HG03442 (cell line): ENCODE measurements at regions not wholly inside any gene's neighbourhood (a gene's known extent, or its start where the extent isn't known, plus 50 kb on each side); places are given as distances from the start of the nearest gene placed in this dataset.

ENCODE experiments used
- ATAC-seq: cut with Tn5 transposase; IDR thresholded peaks from one replicate; pipeline ENCODE4 v1.9.1; 2021; ENCODE audit warnings: mild to moderate bottlenecking, moderate library complexity; ENCODE audit not compliant: unreplicated experiment

GRCh38 chr5:89034588-89034987 is 151.6 kb upstream of the MEF2C start:
- ATAC-seq = peak; percentile 77

GRCh38 chr5:89030798-89031197 is 147.8 kb upstream of the MEF2C start:
- ATAC-seq = no peak

DNA sequence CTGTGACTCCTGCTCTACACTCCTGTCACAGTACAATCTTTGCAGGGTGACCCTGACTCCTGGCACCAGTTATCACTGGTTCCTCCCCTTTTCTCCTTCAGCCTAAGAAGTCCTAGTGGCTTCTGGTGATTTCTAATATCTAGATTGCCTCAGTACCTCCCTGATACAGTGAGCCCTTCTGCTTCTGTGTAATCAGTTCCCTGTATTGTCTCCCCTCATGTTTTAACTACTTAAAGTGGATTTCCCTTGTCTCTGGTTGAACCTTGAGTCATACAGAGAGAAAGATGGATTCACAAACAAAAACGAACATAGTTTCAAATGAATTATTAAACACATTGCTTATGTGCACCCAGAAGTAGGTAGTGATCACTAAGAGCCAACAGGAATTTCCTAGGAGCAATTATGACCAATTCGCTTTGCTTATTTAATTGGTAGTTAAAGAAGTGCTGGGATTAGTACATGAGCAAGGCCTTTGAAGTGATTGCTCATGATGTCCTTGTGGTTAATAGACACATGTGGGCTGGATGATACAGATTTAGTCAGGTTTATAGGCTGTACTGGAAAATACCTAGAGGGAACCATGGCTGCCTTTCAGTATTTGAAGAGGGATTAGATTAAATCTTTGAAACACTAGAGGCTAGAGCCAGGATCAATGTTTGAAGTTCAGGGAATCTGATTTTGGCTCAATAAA is 145.8 kb upstream of the MEF2C start:
- ATAC-seq = no peak

DNA sequence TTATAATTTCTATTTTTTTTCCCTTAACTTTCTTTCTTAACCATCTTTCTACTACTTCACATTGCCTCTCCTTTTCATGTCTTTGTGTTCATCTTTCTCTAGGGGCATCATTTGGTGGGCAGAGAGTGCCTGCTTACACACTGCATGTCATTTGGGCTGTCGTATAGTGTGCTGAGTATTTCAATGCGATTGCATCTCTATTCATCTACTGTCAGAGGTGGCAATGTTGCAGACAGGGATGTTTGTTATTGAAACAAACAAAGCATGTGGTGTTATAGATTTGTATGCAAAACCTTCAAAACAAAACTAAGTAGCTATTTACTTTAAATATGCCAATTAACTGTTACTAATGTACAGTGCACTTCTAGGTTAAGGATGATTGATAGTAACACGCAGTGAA is 141.1 kb upstream of the MEF2C start:
- ATAC-seq = no peak

DNA sequence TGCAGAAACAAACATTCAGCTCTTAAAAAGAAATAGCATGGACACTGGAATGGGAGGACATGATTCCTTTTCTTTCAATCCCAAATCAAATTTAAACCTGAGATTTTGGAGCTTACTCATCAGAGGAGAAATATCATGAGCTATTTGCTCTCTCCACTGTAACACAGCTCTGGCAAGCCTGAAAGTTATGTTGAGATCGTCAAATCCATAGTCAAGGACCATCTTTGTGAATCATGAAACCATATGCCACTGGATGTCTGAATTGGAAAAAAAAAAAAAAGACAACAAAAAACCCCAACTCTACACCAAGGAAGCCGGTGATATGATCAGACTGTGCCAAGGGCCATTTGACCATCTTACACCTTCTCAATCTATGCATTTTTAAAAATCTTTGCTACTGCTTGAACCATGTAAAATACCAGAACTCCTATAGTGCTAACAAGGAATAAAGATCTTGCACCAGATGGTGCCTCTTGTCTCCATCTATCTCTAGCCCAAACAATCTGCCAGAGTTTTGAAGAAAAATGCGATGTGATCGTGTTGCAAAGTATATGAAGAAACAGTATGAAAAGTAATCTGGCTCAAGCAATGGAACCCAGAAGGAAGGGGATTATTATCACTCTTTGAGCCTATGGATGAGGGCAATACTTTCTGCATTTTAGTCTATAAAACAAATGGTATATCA is 138.1 kb upstream of the MEF2C start:
- ATAC-seq = no peak

- no peak for ATAC-seq
Measured at GRCh38 chr5:89016741-89017303, 133.8 kb upstream of the MEF2C start.

GRCh38 chr5:89015409-89015808 is 132.4 kb upstream of the MEF2C start:
- no peak for ATAC-seq

- ATAC-seq = no peak
Measured at GRCh38 chr5:89011778-89012711, 129.1 kb upstream of the MEF2C start.

GRCh38 chr5:89010512-89010911 is 127.5 kb upstream of the MEF2C start:
- no peak for ATAC-seq

DNA sequence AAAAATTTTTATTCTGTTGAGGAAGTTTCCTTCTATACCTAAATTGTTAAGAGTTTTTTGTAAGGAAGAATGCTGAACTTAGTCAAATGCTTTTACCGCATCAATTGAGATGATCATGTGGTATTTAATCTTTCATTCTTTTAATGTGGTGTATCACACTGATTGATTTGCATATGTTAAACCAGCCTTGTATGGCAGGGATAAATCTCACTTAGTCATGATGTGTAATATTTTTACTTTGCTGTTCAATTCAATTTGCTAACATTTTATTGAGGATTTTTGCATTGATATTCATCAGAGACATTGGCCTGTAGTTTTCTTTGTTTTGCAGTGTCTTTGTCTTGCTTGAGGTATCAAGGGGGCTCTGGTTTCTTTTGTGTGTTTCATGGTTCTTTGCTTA is 125.3 kb upstream of the MEF2C start:
- ATAC-seq = no peak

DNA sequence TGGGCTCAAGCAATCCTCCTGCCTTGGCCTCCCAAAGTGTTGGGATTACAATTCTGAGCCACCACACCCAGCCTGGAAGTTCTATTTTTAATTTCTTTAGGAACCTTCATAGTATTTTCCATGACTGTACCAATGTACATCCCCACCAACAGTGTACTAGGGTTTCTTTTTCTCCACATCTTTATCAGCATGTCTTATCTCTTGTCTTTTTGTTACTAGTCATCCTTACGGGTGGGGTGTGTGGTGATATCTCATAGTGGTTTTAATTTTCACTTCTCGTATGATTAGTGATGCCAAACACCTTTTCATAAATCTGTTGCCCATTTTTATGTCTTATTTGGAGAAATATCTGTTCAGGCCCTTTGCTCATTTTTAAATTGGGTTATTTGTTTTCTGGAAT is 123.0 kb upstream of the MEF2C start:
- no peak for ATAC-seq

DNA sequence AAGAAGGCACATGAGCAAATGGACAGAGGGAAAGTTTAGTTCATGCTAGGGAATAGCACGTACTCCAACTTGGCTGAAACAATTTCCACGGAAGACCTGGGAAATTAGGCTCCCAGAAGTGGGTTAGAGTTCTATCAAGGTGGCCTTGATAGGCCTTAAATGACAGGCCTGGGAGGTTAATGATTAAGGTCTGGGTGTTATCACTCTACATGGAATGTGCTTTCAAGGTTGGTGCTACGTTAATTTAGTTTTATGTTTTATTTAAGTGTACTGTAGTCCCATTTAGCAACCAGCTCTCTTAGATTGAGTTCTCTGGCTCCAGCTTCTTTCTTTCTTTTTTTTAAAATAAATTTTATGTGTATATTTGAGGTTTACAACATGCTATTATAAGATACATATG is 121.4 kb upstream of the MEF2C start:
- no peak for ATAC-seq

- no peak for ATAC-seq
Measured at GRCh38 chr5:89003563-89004036, 120.6 kb upstream of the MEF2C start.

GRCh38 chr5:88999853-89000252 is 116.9 kb upstream of the MEF2C start:
- ATAC-seq = no peak

DNA sequence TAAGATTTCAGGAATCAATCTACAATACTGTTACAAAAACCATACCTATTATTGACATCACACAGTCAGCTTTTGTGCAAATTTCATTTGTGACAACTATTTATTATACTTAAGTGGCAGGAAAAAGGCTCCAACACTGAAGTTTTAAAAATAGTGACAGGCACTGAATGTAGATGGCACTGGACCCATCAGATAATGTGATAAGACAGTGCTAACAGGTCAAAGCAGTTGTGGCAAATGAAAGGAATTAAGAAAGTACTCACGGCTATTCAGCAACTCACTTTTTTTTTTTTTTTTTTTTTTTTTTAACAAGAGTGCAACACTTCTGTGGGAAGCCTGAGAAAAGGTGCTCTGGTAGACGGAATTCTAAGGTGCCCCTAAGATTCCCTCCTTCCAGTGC is 115.0 kb upstream of the MEF2C start:
- ATAC-seq = no peak

- no peak for ATAC-seq
Measured at GRCh38 chr5:88984040-88984439, 101.1 kb upstream of the MEF2C start.

- no peak for ATAC-seq
Measured at GRCh38 chr5:88979726-88980125, 96.7 kb upstream of the MEF2C start.

- peak; percentile 76 for ATAC-seq
Measured at GRCh38 chr5:88979244-88979643, 96.3 kb upstream of the MEF2C start.

DNA sequence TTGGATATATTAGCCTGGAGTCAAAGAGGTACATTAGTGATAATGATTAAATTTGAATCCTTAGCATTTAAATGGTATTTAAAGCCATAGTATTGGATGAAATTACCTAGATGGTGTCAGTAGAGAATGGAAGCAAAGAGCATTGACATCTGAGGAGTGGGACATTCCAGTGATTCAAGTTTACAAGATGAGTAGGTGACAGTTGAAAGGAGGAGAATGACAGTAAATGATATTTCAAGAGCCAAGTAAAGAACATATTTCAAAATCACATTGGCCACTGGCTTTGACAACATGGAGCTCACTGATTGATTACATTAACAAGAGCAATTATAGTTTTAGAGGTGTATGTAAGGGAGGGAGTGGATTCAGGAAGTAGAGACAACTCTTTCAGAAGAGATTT is 93.9 kb upstream of the MEF2C start:
- ATAC-seq = no peak

- ATAC-seq = peak; percentile 87
Measured at GRCh38 chr5:88967633-88968585, 84.9 kb upstream of the MEF2C start.
